K562 (cell line): ENCODE measurements at regions not wholly inside any gene's neighbourhood (a gene's known extent, or its start where the extent isn't known, plus 50 kb on each side); places are given as distances from the start of the nearest gene placed in this dataset.

Experiments used
- ETV1 ChIP-seq: fragments of 450-650 bp; conservative IDR thresholded peaks from 2 replicates; pipeline ENCODE4 v1.6.1; 2016; ENCODE audit warnings: missing genetic modification characterization, control low read depth, low read depth, missing compliant biosample characterization
- MBD1 ChIP-seq: fragments of 250-450 bp; sonication (Bioruptor Pico); IDR thresholded peaks from 2 replicates; pipeline ENCODE4 v1.8.0; 2022; ENCODE audit warnings: inconsistent platforms
- MECOM ChIP-seq: fragments of 250-450 bp; sonication (Bioruptor Pico); IDR thresholded peaks from 2 replicates; pipeline ENCODE4 v1.8.0; 2022; ENCODE audit warnings: inconsistent platforms
- NFIC ChIP-seq: fragments of 450-650 bp; IDR thresholded peaks from 2 replicates; pipeline ENCODE4 v1.6.1; 2017; ENCODE audit warnings: mild to moderate bottlenecking, inconsistent platforms
- NFRKB ChIP-seq: fragments of 450-650 bp; IDR thresholded peaks from 2 replicates; pipeline ENCODE4 v1.6.1; 2016; ENCODE audit warnings: low read depth
- PHF20 ChIP-seq: fragments of 450-650 bp; IDR thresholded peaks from 2 replicates; pipeline ENCODE4 v1.6.1; 2018; ENCODE audit not compliant: partially characterized antibody
- PHTF2 ChIP-seq: fragments of 250-450 bp; sonication (Bioruptor Pico); IDR thresholded peaks from 2 replicates; pipeline ENCODE4 v1.5.0; 2021; ENCODE audit warnings: mild to moderate bottlenecking
- SMARCB1 ChIP-seq: IDR thresholded peaks from 2 replicates; pipeline ENCODE4 v1.6.1; 2011; ENCODE audit warnings: improper control_type of control experiment, low read depth; ENCODE audit not compliant: insufficient read length
- SMARCC2 ChIP-seq: fragments of 450-650 bp; IDR thresholded peaks from 2 replicates; pipeline ENCODE4 v1.6.1; 2017; ENCODE audit warnings: antibody characterized with exemption, moderate library complexity, mild to moderate bottlenecking, low read depth
- SUPT5H ChIP-seq: fragments of 450-650 bp; IDR thresholded peaks from 2 replicates; pipeline ENCODE4 v1.6.1; 2016
- TAF7 ChIP-seq: fragments of 450-650 bp; IDR thresholded peaks from 2 replicates; pipeline ENCODE4 v1.6.1; 2016; ENCODE audit warnings: missing genetic modification characterization, missing compliant biosample characterization
- TCF7L2 ChIP-seq: fragments of 150-350 bp; IDR thresholded peaks from 2 replicates; pipeline ENCODE4 v1.6.1; 2016; ENCODE audit warnings: low read depth, mild to moderate bottlenecking, low read length, moderate library complexity
- TCFL5 ChIP-seq: fragments of 250-450 bp; sonication (Bioruptor Pico); conservative IDR thresholded peaks from 2 replicates; pipeline ENCODE4 v1.6.1; 2021; ENCODE audit warnings: mild to moderate bottlenecking, moderate library complexity, matching md5 sums
- ZNF212 ChIP-seq: fragments of 450-650 bp; formaldehyde crosslinking; IDR thresholded peaks from 2 replicates; pipeline ENCODE4 v1.4.0; 2020; ENCODE audit warnings: mild to moderate bottlenecking
- ZNF347 ChIP-seq: fragments of 450-650 bp; formaldehyde crosslinking; IDR thresholded peaks from 2 replicates; pipeline ENCODE4 v1.4.0; 2020; ENCODE audit warnings: low read depth, mild to moderate bottlenecking, moderate library complexity
- TF ChIP-seq, protein P1 (sequence below), 2 experiments: fragments of 450-650 bp; IDR thresholded peaks; 2 replicates each; pipeline ENCODE4 v1.6.1; 2016
- TF ChIP-seq, protein P2 (sequence below), 2 experiments: fragments of 450-650 bp in 1 of 2; sonication (generic) in 1 of 2; formaldehyde crosslinking in 1 of 2; IDR thresholded peaks; 2 replicates each; pipeline versions ENCODE4 v1.7.1 to v1.9.0; 2016 to 2022; ENCODE audit warnings: inconsistent platforms in 1 of 2, mild to moderate bottlenecking in 1 of 2, missing genetic modification reagents in 1 of 2

DNA sequence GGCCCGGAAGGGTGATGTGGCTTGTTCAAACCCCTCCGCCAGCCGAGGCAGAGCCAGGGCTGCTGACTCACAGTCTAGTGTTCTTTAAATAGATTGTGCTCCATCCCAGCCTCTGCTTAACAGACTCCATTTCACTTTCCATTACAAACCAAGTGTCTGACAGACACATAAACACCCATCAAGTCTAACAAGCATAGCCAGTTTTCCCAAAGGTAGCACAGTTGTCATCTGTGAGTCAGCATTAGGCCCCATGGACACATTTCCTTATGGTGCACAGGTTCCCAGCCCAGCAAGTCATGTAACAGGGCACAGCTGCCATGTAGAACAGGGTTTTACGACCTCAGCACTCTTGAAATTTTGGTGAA, 109.9 kb upstream of the RAP2B start (continued):
- TF ChIP-seq MBD1 (CRISPR knock-in tag) (no peak), TAF7 (tag) (no peak), SMARCC2 (no peak), PHTF2 (CRISPR knock-in tag) (no peak), TCF7L2 (no peak), ZNF347 (CRISPR knock-in tag) (no peak), NFIC (peak; percentile 20; the same call in 1 of the 2 replicates), SMARCB1 (no peak), ETV1 (peak; percentile 77), PHF20 (no peak), ZNF212 (CRISPR knock-in tag) (no peak), NFRKB (peak; percentile 95), MECOM (CRISPR knock-in tag) (no peak), TCFL5 (CRISPR knock-in tag) (no peak), SUPT5H (peak; percentile 22; the same call in 1 of the 2 replicates)
- TF ChIP-seq, protein P1, sequence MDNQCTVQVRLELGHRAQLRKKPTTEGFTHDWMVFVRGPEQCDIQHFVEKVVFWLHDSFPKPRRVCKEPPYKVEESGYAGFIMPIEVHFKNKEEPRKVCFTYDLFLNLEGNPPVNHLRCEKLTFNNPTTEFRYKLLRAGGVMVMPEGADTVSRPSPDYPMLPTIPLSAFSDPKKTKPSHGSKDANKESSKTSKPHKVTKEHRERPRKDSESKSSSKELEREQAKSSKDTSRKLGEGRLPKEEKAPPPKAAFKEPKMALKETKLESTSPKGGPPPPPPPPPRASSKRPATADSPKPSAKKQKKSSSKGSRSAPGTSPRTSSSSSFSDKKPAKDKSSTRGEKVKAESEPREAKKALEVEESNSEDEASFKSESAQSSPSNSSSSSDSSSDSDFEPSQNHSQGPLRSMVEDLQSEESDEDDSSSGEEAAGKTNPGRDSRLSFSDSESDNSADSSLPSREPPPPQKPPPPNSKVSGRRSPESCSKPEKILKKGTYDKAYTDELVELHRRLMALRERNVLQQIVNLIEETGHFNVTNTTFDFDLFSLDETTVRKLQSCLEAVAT (IDR thresholded peaks at IDR 0.05): no peak
- TF ChIP-seq, protein P2, sequence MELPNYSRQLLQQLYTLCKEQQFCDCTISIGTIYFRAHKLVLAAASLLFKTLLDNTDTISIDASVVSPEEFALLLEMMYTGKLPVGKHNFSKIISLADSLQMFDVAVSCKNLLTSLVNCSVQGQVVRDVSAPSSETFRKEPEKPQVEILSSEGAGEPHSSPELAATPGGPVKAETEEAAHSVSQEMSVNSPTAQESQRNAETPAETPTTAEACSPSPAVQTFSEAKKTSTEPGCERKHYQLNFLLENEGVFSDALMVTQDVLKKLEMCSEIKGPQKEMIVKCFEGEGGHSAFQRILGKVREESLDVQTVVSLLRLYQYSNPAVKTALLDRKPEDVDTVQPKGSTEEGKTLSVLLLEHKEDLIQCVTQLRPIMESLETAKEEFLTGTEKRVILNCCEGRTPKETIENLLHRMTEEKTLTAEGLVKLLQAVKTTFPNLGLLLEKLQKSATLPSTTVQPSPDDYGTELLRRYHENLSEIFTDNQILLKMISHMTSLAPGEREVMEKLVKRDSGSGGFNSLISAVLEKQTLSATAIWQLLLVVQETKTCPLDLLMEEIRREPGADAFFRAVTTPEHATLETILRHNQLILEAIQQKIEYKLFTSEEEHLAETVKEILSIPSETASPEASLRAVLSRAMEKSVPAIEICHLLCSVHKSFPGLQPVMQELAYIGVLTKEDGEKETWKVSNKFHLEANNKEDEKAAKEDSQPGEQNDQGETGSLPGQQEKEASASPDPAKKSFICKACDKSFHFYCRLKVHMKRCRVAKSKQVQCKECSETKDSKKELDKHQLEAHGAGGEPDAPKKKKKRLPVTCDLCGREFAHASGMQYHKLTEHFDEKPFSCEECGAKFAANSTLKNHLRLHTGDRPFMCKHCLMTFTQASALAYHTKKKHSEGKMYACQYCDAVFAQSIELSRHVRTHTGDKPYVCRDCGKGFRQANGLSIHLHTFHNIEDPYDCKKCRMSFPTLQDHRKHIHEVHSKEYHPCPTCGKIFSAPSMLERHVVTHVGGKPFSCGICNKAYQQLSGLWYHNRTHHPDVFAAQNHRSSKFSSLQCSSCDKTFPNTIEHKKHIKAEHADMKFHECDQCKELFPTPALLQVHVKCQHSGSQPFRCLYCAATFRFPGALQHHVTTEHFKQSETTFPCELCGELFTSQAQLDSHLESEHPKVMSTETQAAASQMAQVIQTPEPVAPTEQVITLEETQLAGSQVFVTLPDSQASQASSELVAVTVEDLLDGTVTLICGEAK (IDR thresholded peaks at IDR 0.05): no peak
- TF ChIP-seq, protein P2 (CRISPR knock-in tag; IDR thresholded peaks at IDR 0.05): no peak
